NT2/D1 (cell line): ENCODE measurements at regions not wholly inside any gene's neighbourhood (a gene's known extent, or its start where the extent isn't known, plus 50 kb on each side); places are given as distances from the start of the nearest gene placed in this dataset.

Source experiments
- DNase-seq: peaks from one replicate; pipeline ENCODE4 v3.0.0-alpha.2; 2011; ENCODE audit warnings: low read depth, low spot score
- H3K27me3 ChIP-seq: 2 replicates; pipeline ENCODE4 v1.6.0; 2011; ENCODE audit warnings: mild to moderate bottlenecking; ENCODE audit not compliant: insufficient read length, insufficient read depth
- H3K36me3 ChIP-seq: 2 replicates; pipeline ENCODE4 v1.6.1; 2011; ENCODE audit warnings: mild to moderate bottlenecking, low read length, mixed read lengths; ENCODE audit not compliant: insufficient read depth, insufficient read length
- H3K4me1 ChIP-seq: 2 replicates; pipeline ENCODE4 v1.5.1; 2011; ENCODE audit not compliant: insufficient read depth, insufficient read length
- H3K4me3 ChIP-seq: 2 replicates; pipeline ENCODE4 v1.5.1; 2011; ENCODE audit warnings: low read depth; ENCODE audit not compliant: insufficient read length
- H3K9ac ChIP-seq: 2 replicates; pipeline ENCODE4 v1.6.0; 2011; ENCODE audit warnings: low read depth; ENCODE audit not compliant: insufficient read length
- H3K9me3 ChIP-seq: 2 replicates; pipeline ENCODE4 v1.5.1; 2011; ENCODE audit warnings: mild to moderate bottlenecking, low read length; ENCODE audit not compliant: insufficient read depth
- SUZ12 ChIP-seq: IDR thresholded peaks from 2 replicates; pipeline ENCODE4 v1.6.1; 2011; ENCODE audit not compliant: insufficient read length, insufficient read depth; ENCODE audit errors: extremely low read depth
- YY1 ChIP-seq: IDR thresholded peaks from 2 replicates; pipeline ENCODE4 v1.6.1; 2011; ENCODE audit not compliant: insufficient read length, insufficient read depth
- ZNF274 ChIP-seq: IDR thresholded peaks from 2 replicates; pipeline ENCODE4 v1.6.1; 2011; ENCODE audit warnings: mild to moderate bottlenecking, low read depth, low read length

GRCh38 chr12:72134246-72135020, 137.7 kb upstream of the TRHDE start:
- H3K9me3 ChIP-seq: no peaks in the 10 kb centered on the region
- no peak overlapping the region for H3K4me3 ChIP-seq
- TF ChIP-seq YY1: no peak
- no peak for TF ChIP-seq ZNF274
- no peak for TF ChIP-seq SUZ12
- no peak for DNase-seq
- no peaks in the 10 kb centered on the region for H3K4me1 ChIP-seq
- H3K27me3 ChIP-seq: no peaks in the 10 kb centered on the region
- no peak overlapping the region for H3K9ac ChIP-seq
- no peaks in the 10 kb centered on the region for H3K36me3 ChIP-seq

GRCh38 chr12:72135021-72135301, 137.2 kb upstream of the TRHDE start:
- no peaks in the 10 kb centered on the region for H3K9me3 ChIP-seq
- H3K36me3 ChIP-seq: no peaks in the 10 kb centered on the region
- H3K4me1 ChIP-seq: no peaks in the 10 kb centered on the region
- H3K9ac ChIP-seq: no peak overlapping the region
- TF ChIP-seq YY1 (no peak), ZNF274 (no peak), SUZ12 (no peak)
- H3K27me3 ChIP-seq: no peaks in the 10 kb centered on the region
- DNase-seq: no peak
- no peak overlapping the region for H3K4me3 ChIP-seq

- Histone ChIP-seq H3K27me3 (no peaks in the 10 kb centered on the region), H3K4me1 (no peaks in the 10 kb centered on the region), H3K4me3 (no peak overlapping the region), H3K9me3 (no peaks in the 10 kb centered on the region), H3K9ac (no peak overlapping the region), H3K36me3 (no peaks in the 10 kb centered on the region)
- no peak for DNase-seq
- TF ChIP-seq SUZ12 (no peak), YY1 (no peak), ZNF274 (no peak)
Measured at GRCh38 chr12:72136792-72137191, 135.4 kb upstream of the TRHDE start.

GRCh38 chr12:72139411-72139810, 132.8 kb upstream of the TRHDE start:
- TF ChIP-seq SUZ12: no peak
- TF ChIP-seq YY1: no peak
- TF ChIP-seq ZNF274: no peak
- no peaks in the 10 kb centered on the region for H3K9me3 ChIP-seq
- H3K9ac ChIP-seq: no peak overlapping the region
- no peaks in the 10 kb centered on the region for H3K36me3 ChIP-seq
- no peaks in the 10 kb centered on the region for H3K4me1 ChIP-seq
- H3K27me3 ChIP-seq: no peaks in the 10 kb centered on the region
- H3K4me3 ChIP-seq: no peak overlapping the region
- DNase-seq: no peak

- TF ChIP-seq ZNF274: no peak
- no peak for TF ChIP-seq SUZ12
- no peaks in the 10 kb centered on the region for H3K27me3 ChIP-seq
- DNase-seq: no peak
- no peaks in the 10 kb centered on the region for H3K9me3 ChIP-seq
- H3K36me3 ChIP-seq: no peaks in the 10 kb centered on the region
- no peak overlapping the region for H3K9ac ChIP-seq
- H3K4me3 ChIP-seq: no peak overlapping the region
- H3K4me1 ChIP-seq: no peaks in the 10 kb centered on the region
Measured at GRCh38 chr12:72141381-72141780, 130.8 kb upstream of the TRHDE start.

- Histone ChIP-seq H3K4me3 (no peak overlapping the region), H3K36me3 (no peaks in the 10 kb centered on the region)
Measured at GRCh38 chr12:72144553-72144952, 127.6 kb upstream of the TRHDE start.

GRCh38 chr12:72146495-72146894, 125.7 kb upstream of the TRHDE start:
- Histone ChIP-seq H3K4me1 (no peaks in the 10 kb centered on the region), H3K4me3 (no peak overlapping the region), H3K27me3 (no peaks in the 10 kb centered on the region), H3K36me3 (no peaks in the 10 kb centered on the region), H3K9me3 (no peaks in the 10 kb centered on the region), H3K9ac (no peak overlapping the region)
- no peak for DNase-seq
- TF ChIP-seq YY1 (no peak), ZNF274 (no peak), SUZ12 (no peak)

More at GRCh38 chr12:72144553-72144952, 127.6 kb upstream of the TRHDE start:
- peak; percentile 2 for DNase-seq
- Histone ChIP-seq H3K4me1 (no peaks in the 10 kb centered on the region), H3K9me3 (no peaks in the 10 kb centered on the region), H3K27me3 (no peaks in the 10 kb centered on the region), H3K9ac (no peak overlapping the region)
- TF ChIP-seq YY1 (no peak), ZNF274 (no peak), SUZ12 (no peak)

GRCh38 chr12:72148709-72149108, 123.5 kb upstream of the TRHDE start:
- Histone ChIP-seq H3K36me3 (no peaks in the 10 kb centered on the region), H3K9ac (no peak overlapping the region), H3K9me3 (no peaks in the 10 kb centered on the region), H3K4me3 (no peak overlapping the region), H3K4me1 (no peaks in the 10 kb centered on the region), H3K27me3 (no peaks in the 10 kb centered on the region)
- TF ChIP-seq ZNF274: no peak
- DNase-seq: no peak
